HG03378 (cell line): ENCODE measurements at regions not wholly inside any gene's neighbourhood (a gene's known extent, or its start where the extent isn't known, plus 50 kb on each side); places are given as distances from the start of the nearest gene placed in this dataset.

Source experiments
- ATAC-seq: cut with Tn5 transposase; IDR thresholded peaks from one replicate; pipeline ENCODE4 v1.9.1; 2021; ENCODE audit warnings: mild to moderate bottlenecking, moderate library complexity; ENCODE audit not compliant: unreplicated experiment

DNA sequence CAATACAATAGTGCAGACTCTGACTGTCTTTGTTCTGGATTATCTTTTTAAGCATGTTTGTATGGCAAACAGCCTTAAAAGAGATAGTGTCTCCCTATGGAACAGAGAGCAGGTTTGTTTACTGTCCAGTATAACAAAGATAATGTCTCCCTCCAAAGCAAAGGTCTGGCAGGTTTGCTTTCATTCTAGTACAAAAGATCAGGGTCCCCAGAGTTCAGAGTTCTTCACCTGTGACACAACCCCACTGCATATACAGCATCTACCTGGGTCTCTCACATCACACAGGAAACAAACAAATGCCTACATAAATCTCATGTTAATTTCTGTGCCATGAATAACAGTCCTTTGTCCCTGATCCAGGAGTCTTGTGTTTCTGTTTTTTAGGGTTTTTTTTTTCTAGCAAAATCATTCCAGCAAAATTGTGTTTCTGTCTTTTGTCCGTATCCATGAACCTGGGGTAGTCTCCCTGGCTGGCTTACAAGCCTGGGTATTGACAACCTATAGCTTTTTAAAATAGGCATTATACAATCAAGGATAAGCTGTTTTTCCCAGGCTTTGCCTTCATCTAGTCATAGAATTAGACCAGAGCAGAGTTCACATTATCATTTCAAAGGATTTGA is 89.4 kb upstream of the PTBP2 start:
- no peak for ATAC-seq

DNA sequence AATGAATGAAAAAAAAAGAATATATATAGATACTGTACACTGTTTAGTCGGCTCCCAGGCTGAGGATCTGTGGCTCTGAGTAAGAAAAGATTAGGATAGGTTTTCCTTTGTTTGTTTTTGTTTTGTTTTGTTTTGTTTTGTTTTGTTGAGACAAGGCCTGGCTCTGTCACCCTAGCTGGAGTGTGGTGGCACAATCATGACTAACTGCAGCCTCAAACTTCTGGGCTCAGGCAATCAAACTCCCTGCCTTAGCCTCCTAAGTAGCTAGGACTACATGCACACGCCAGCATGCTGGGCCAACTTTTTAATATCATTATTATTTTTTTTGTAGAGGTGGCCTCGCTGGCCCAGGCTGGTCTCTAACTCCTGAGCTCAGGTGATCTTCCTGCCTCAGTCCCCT is 87.9 kb upstream of the PTBP2 start:
- ATAC-seq, result no peak

DNA sequence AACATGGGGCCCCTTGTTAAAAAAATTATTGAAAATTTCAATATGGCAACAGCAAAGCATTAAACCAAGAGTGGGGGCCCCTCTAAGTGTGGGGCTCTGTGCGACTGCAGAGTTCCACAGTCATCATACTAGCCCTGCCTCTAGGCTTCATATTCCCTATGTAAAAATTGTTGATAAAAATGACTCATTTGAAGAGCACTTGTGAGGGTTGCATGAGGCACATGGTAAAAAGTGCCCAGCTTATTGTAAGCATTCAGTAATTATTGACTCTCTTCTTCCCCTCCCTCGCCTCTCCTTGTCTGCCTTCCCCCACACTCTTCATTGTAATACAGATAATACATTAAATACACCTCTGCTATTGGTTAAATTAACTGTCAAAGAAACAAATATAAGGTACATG is 86.7 kb upstream of the PTBP2 start:
- ATAC-seq, result no peak

DNA sequence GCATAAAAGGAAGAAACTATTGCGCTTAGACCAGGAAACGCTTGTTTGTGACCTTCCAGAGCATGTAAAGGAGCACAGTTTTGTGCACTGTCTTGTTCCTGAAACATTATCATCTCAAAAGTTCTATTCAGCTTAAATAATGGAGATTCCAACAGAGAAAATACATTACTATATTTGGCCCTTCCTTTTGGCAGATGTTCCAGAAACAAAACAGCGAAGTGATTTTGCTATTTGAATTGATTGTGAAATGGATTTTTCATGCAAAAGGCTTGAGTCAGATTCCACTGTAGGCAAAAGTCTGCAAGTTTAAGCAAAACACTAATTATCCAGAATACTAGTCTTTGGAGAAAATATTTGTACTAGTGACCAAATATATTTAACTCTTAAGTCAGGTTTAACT is 80.3 kb upstream of the PTBP2 start:
- ATAC-seq, result no peak

DNA sequence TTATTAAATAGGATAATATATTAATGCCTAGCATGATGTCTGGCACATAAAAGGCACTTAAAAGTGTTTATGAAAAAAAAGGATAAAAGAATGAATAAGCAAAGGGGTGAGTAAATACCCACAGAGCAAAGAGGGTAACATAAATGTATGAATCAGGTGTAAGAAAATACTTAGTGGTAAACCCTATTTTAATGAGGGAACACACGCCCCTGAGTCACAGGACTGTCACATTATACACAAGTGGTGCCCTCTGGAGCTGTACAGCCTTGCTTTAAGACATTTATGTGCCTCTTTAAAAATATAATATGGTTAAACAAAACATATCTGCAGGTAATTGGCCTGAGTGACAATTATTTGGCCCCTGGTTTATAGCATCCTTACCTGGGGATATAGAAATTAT is 78.1 kb upstream of the PTBP2 start:
- ATAC-seq, result no peak

DNA sequence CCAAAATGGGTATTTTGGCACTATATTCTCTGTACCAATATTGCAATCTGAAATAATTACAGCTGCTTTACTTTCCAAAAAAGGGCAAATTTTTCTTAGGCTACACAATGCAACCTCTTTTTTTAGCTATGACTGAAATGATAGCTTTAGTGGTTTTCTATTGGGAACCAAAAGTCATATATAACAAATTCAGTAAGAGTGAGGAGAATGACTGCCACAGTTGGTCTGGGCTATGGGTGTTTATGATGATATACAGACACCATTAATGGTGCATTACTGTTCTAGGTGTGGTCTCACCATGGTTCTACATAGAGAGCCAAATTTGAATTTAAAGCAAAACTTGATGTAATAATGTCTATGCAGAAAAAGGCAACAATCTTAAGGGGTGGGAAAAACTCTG is 72.3 kb upstream of the PTBP2 start:
- no peak for ATAC-seq

DNA sequence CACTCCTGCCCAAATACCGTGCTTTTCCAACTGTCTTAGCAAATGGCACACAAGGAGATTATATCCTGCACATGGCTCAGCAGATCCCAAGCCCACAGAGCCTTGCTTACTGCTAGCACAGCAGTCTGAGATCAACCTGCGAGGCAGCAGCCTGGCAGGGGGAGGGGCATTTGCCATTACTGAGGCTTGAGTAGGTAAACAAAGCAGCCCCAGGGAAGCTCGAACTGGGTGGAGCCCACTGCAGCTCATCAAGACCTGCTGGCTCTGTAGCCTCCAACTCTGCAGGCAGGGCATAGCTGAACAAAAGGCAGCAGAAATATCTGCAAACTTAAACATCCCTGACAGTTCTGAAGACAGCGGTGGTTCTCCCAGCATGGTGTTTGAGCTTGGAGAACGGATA is 70.1 kb upstream of the PTBP2 start:
- no peak for ATAC-seq

DNA sequence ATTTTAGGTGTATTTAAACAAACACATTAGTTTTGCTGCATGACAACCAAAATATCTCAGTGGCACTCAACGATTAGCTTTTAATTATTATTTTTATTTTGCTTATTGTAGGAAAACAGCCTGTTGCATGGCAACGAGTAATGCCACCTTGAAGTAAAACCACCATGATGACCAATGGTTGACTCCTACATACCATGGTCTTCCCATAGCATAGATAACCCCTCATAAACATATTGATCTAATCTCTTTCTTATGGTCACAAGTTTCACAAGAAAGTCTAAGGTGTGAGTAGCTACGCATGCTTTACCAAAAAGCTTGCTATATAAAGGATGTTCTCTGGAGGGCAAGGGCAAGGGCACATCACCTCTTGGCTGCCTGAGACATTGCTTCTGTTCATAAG is 61.5 kb upstream of the PTBP2 start:
- no peak for ATAC-seq

DNA sequence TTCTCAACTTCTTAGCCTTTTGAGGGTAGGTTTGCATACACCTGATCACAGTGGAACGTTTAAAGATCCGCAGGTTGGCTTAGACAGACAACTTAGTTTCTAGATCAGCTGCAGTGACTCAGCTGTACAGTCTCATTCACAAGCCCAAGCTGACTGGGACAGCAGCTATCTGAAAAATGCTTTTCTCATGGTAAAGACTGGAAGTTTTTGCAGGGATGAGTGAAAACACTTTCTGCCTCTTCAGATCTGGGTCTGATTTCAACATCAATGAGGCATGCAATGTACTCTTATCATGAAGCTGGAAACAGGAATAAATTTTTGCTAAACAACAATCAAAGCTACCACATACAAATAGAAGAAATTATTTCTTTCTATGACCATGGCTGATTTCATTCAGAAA is 61.1 kb upstream of the PTBP2 start:
- no peak for ATAC-seq
